Right lobe of liver (tissue), 6 donors: ENCODE measurements at regions not wholly inside any gene's neighbourhood (a gene's known extent, or its start where the extent isn't known, plus 50 kb on each side); places are given as distances from the start of the nearest gene placed in this dataset.

ENCODE experiments used
- ATAC-seq, 4 donors: fragments of 200-7000 bp; cut with Tn5 transposase; one replicate each; pipeline ENCODE4 v1.9.1; 2020; ENCODE audit warnings: mild to moderate bottlenecking in 4 of 4, moderate library complexity in 4 of 4
- DNase-seq, 3 donors: peaks; one replicate each; pipeline ENCODE4 v3.0.0-alpha.2; 2020
- H3K27ac ChIP-seq, 3 donors: fragments of 200-600 bp; one replicate each; pipeline ENCODE4 v1.8.0; 2022
- H3K27me3 ChIP-seq, 2 donors: fragments of 200-600 bp; one replicate each; pipeline ENCODE4 v1.8.0; 2022
- H3K36me3 ChIP-seq, 4 donors: fragments of 200-600 bp; sonication (generic) in 1 of 4; one replicate each; pipeline versions ENCODE4 v1.5.1 to v1.8.0; 2017 to 2022; ENCODE audit warnings: control low read depth in 1 of 4
- H3K4me1 ChIP-seq, 4 donors: fragments of 200-600 bp; sonication (generic) in 1 of 4; one replicate each; pipeline versions ENCODE4 v1.5.1 to v1.8.0; 2017 to 2022; ENCODE audit warnings: control low read depth in 1 of 4
- H3K4me3 ChIP-seq, 3 donors: fragments of 200-600 bp; one replicate each; pipeline ENCODE4 v1.8.0; 2022
- H3K9me3 ChIP-seq, 4 donors: fragments of 200-600 bp; sonication (generic) in 1 of 4; one replicate each; pipeline versions ENCODE4 v1.5.1 to v1.8.0; 2017 to 2022; ENCODE audit warnings: control low read depth in 1 of 4
- CTCF ChIP-seq, 4 donors: fragments of 200-600 bp in 3 of 4; fragments of 450-650 bp in 1 of 4; IDR thresholded peaks; one replicate each; pipeline versions ENCODE4 v1.5.1 to v1.8.0; 2016 to 2022; ENCODE audit warnings: antibody characterized with exemption in 4 of 4, mild to moderate bottlenecking in 2 of 4
- POLR2A ChIP-seq: fragments of 450-650 bp; IDR thresholded peaks from one replicate; pipeline ENCODE4 v1.6.1; 2017; ENCODE audit warnings: antibody characterized with exemption, mild to moderate bottlenecking
- WGBS: methylation state at CpG from one replicate; pipeline ENCODE4 v1.1.6; 2018; ENCODE audit warnings: low coverage, low lambda C conversion rate; ENCODE audit not compliant: insufficient coverage; ENCODE audit errors: missing lambda C conversion rate; 5-methylcytosine and 5-hydroxymethylcytosine counted together
- intact Hi-C, 2 donors: fragments of 100-400 bp; cut with DNase I; formaldehyde crosslinking; loops; one replicate each; pipeline versions ENCODE4 v1.11.2 to v1.14.1; 2022
- donor health status: DM: no; HTN: yes; CAD: no.
- donor health status: DM: no; HTN: no; CAD: no.
- donor health status: DM: no; HTN: no; CAD: no.
- donor health status: DM: no; HTN: yes; CAD: no.
- donor health status: DM: no; HTN: yes; CAD: no.

GRCh38 chr21:36538761-36539160 is 58.8 kb upstream of the CLDN14 start:
- intact Hi-C loops, result no loop called here
- 87% methylated on average over 4 of the region's 11 CpGs for WGBS
- TF ChIP-seq CTCF (IDR thresholded peaks at IDR 0.05) (no peak), POLR2A (no peak)
- no peaks in the 10 kb centered on the region for H3K36me3 ChIP-seq
- no peaks in the 10 kb centered on the region for H3K9me3 ChIP-seq
- H3K27ac ChIP-seq, result no peak overlapping the region
- DNase-seq (no peak), ATAC-seq (no peak)
- no peak overlapping the region for H3K4me3 ChIP-seq
- H3K27me3 ChIP-seq, result no peaks in the 10 kb centered on the region
- peaks cover 0 to 2% (median 1%) of the 10 kb centered on the region in 4 donors for H3K4me1 ChIP-seq

GRCh38 chr21:36539434-36540150 is 59.7 kb upstream of the CLDN14 start:
- H3K9me3 ChIP-seq, result no peaks in the 10 kb centered on the region
- no peak overlapping the region for H3K27ac ChIP-seq
- TF ChIP-seq CTCF (IDR thresholded peaks at IDR 0.05) (no peak), POLR2A (no peak)
- H3K27me3 ChIP-seq, result no peaks in the 10 kb centered on the region
- no peak for DNase-seq
- no peaks in the 10 kb centered on the region for H3K36me3 ChIP-seq
- WGBS, result 69% methylated on average over 6 of the region's 6 CpGs
- intact Hi-C loops, result no loop called here
- H3K4me3 ChIP-seq, result no peak overlapping the region
- ATAC-seq, result no peak
- H3K4me1 ChIP-seq, result peaks cover 0 to 11% (median 7%) of the 10 kb centered on the region in 4 donors

GRCh38 chr21:36540700-36541099 is 60.8 kb upstream of the CLDN14 start:
- H3K36me3 ChIP-seq, result no peaks in the 10 kb centered on the region
- intact Hi-C loops, result no loop called here
- no peak overlapping the region for H3K27ac ChIP-seq
- no peaks in the 10 kb centered on the region for H3K9me3 ChIP-seq
- no peak for TF ChIP-seq CTCF (IDR thresholded peaks at IDR 0.05)
- TF ChIP-seq POLR2A, result no peak
- H3K27me3 ChIP-seq, result no peaks in the 10 kb centered on the region
- DNase-seq (no peak), ATAC-seq (no peak)
- H3K4me3 ChIP-seq, result no peak overlapping the region
- peaks cover 0 to 22% (median 12%) of the 10 kb centered on the region in 4 donors for H3K4me1 ChIP-seq

- 84% methylated on average over 6 of the region's 6 CpGs for WGBS
- H3K27me3 ChIP-seq, result no peaks in the 10 kb centered on the region
- H3K36me3 ChIP-seq, result no peaks in the 10 kb centered on the region
- H3K9me3 ChIP-seq, result no peaks in the 10 kb centered on the region
- TF ChIP-seq POLR2A (no peak), CTCF (IDR thresholded peaks at IDR 0.05) (no peak)
- DNase-seq (no peak), ATAC-seq (no peak)
- H3K4me1 ChIP-seq, result peaks cover 0 to 30% (median 16%) of the 10 kb centered on the region in 4 donors
- peak overlapping the region in 1 of 3 donors; percentile 4 for H3K4me3 ChIP-seq
- no peak overlapping the region for H3K27ac ChIP-seq
- intact Hi-C loops, result no loop called here
These were observed 61.8 kb upstream of the CLDN14 start for GRCh38 chr21:36541721-36542139.
